ENCODE measurements at regions not wholly inside any gene's neighbourhood (a gene's known extent, or its start where the extent isn't known, plus 50 kb on each side); places are given as distances from the start of the nearest gene placed in this dataset.
"Not testable (repeated sequence)": the region's sequence is repeated elsewhere in the genome, so short reads cannot be mapped to it uniquely, and the experiment has no call there.

- no peak for DNase-seq (ENCODE audit: low read depth)
Measured at GRCh38 chr21:38041493-38041892, 125.2 kb upstream of the KCNJ6 start.

- DNase-seq (ENCODE audit: low read depth): no peak
Measured at GRCh38 chr21:38042246-38042645, 126.0 kb upstream of the KCNJ6 start.

DNA sequence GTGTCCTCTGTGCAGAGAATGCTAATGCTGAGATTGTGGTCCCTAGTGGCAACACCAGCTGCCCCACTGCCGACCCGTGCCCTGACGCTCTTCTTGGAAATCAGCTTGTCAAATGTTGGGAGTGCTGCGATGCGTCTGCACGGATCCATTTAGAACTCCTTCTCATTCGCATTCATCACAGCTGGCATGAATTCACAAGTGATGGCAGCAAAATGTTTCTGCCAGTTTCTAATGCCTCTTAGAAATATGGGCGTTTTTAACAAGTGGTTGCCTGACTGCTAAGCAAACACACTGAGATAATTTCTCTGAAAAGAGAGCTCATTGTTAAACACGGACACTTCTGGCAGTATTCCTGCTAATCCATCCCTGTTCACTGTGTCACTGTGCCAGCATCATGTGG is 131.9 kb upstream of the KCNJ6 start:
- no peak for DNase-seq (ENCODE audit: low read depth)

DNA sequence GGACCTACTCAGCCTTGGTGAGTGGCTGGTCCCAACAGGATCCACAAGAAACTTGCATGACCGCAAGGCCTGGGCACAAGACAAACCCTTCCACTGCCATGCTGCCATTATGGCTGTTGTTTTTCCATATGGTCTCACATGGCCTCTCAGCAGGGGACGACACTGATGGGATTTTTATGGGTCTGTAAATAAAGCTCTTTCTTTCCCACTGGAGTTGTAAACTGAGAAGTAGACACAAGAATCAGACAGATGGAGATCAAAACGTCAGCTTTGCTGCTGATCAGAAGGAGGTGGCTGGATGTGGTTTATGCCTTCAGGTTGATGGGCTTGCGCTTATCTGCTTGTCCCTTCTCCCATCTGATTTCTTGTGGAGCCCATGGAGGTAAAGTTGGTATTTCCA is 138.1 kb upstream of the KCNJ6 start:
- DNase-seq (ENCODE audit: low read depth): no peak

DNA sequence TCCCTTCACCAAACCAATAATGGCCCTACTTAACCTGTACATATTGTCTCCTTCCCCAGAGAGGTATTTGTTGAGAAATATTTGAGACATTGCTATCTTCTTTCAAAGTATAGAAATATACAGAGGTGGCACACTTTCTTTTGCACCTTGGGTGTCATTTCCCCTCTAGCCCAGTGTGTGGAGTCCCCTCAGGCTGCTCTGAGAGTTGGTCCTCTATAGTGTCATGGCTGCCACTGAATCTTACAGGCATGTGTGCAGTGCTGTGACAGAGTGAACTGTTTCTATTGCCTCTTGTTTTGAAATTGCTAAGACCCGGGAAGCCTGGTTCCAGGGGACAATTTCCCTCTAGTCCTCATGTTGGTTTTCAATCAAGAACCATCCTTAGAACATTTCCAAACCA is 140.2 kb upstream of the KCNJ6 start:
- DNase-seq (ENCODE audit: low read depth): no peak

GRCh38 chr21:38057626-38058025 is 141.4 kb upstream of the KCNJ6 start:
- DNase-seq (ENCODE audit: low read depth): no peak

- no peak for DNase-seq (ENCODE audit: low read depth)
Measured at GRCh38 chr21:38060533-38060932, 144.3 kb upstream of the KCNJ6 start.

GRCh38 chr21:38067086-38067739 is 151.0 kb upstream of the KCNJ6 start:
- no peak for DNase-seq (ENCODE audit: low read depth)

DNA sequence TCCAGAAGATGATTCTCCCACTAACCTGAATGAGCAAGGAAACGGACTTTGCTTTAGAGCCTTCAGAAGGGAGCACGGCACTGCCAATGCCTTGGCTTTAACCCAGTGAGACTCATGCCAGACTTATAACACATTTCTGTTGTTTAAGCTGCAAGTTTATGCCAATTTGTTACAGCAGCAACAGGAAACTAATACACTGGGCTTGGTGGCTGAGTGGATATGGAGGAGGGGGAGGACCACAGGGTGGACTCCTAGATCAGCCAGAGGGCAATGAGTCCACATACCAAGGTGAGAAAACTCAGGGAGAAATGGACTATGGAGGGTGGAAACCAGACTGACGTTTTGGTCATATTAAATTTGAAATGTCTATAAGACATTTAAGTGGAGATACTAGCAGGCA is 156.2 kb upstream of the KCNJ6 start:
- DNase-seq (ENCODE audit: low read depth): no peak

DNA sequence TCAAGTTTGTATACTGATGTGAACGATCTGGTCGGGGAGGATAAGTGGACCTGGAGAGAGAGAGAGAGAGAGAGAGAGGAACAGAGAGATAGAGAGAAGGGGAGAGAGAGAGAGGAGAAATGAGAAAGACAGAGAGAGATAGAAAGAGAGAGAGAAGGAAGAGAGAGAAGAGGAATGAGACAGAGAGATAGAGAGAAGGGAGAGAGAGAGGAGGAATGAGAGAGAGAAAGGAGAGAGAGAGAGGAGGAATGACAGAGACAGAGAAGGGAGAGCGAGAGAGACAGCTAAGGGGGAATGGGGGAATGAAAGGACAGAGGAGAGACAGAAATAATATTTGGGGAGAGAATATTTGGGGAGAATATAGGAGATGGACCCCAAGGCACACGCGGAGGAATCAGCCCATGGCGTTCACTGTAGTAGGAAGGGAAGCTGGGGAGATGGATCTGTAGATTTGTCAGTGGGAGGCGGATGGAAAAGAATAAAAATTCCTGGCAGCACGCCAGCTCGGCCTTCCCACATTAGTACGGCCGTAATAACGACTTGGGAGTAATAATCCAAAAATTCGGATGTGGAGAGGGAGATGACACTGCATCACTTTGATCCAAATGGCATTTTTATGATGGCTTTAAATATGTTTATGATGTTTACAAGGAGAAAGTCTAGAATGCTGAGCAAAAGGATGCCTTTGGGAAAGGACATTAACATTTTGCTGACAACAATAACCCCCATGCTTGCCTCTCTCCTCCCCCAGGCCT is 159.8 kb upstream of the KCNJ6 start:
- DNase-seq (ENCODE audit: low read depth): no peak

DNA sequence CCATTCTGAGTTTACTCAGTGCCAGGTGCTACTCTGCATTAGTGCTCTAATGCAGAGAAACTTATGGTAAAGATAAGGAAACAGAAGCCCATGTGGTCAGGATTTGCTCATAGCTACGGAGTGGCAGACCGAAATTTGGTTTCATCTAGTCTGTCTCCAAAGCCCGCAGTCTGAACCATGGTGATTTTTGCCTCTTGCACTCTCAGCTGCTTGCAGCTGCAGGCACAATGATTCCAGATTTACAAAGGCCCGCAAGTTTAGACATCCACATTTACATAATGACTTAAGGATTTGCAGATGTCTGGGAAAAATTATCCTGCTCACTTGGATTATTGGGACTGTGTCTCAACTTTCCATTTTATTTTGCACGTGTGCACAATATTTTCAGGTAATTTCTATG is 161.3 kb upstream of the KCNJ6 start:
- no peak for DNase-seq (ENCODE audit: low read depth)

DNA sequence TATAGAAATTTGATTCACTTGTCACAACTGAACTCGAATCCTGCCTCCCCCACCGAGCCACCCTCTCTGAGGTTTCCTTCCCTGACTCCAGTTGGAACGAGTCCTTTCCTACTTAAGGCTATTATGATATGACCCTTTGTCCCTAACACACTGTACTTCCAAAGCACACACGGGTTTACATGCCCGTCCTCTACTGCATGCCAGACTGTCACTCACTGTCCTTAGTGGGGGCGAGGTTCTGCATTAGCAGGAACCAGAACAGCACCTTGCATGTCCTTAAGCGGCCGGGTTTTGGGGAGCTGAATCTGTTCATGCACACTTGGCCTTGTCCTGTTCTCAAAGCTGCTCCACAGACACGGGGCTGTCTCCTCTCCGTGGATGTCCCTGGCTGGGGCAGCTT is 164.6 kb upstream of the KCNJ6 start:
- no peak for DNase-seq (ENCODE audit: low read depth)

GRCh38 chr21:38081708-38082107 is 165.5 kb upstream of the KCNJ6 start:
- no peak for DNase-seq (ENCODE audit: low read depth)

GRCh38 chr21:38082936-38083485 is 166.8 kb upstream of the KCNJ6 start:
- DNase-seq (ENCODE audit: low read depth): no peak

GRCh38 chr21:38083535-38083934 is 167.3 kb upstream of the KCNJ6 start:
- DNase-seq (ENCODE audit: low read depth): no peak

GRCh38 chr21:38086580-38086979 is 170.2 kb upstream of the KCNJ15 start:
- no peak for DNase-seq (ENCODE audit: low read depth)

DNA sequence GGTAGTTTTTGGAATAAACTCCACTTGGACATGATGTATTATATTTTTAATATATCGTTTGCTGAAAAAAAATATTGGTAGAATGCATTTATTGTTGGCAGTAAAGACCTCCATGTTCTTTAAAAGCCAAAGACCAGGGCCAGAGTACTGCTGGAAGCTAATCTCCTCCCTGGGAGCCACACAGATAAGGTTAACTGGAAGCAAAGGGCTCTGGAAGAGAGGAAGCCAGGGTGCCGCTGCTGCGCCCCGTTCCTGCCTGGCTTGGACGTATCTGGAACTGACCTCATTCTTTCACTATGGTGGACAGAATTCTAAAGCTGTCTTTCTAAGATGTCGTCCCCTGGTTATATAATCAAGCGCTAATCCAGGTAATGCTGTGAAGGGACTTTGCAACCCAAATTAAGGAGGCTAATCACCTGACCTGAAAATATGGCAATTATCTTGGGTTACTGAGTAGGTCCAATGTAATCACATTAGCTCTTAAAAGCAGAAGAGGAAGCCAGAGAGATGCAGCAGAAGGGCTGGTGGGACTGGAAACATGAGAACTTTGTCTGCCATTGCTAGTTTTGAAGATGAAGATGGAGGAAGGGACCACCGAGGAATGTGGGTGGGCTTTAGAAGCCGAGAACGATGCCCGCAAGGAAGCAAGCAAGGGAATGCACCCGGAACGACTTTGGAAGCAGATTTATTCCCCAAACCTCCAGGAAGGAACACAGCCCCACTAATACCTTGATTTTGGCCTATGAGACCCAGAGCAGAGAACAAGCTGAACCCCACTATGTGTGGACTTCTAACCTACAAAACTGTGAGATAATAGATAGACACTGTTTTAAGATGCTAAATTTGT is 167.7 kb upstream of the KCNJ15 start:
- DNase-seq (ENCODE audit: low read depth): no peak

DNA sequence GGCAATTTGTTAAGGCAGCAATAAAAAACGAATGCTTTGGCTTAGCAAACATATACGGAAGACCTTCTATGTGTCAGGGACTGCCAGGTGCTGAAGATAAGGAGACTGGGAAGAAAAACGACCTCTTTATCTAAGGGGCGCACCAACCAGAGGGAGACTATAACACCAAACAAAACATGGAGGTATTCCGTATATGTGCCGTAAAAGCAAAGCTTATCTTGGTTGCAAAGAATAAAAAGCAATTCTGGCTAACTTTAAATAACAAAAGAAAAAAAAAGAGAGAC is 167.1 kb upstream of the KCNJ15 start:
- DNase-seq (ENCODE audit: low read depth): no peak

GRCh38 chr21:38091061-38091460 is 165.7 kb upstream of the KCNJ15 start:
- not testable (repeated sequence) for DNase-seq (ENCODE audit: low read depth)

- DNase-seq (ENCODE audit: low read depth): no peak
Measured at GRCh38 chr21:38092051-38092450, 164.7 kb upstream of the KCNJ15 start.

- no peak for DNase-seq (ENCODE audit: low read depth)
Measured at GRCh38 chr21:38095220-38095619, 161.6 kb upstream of the KCNJ15 start.

- no peak for DNase-seq (ENCODE audit: low read depth)
Measured at GRCh38 chr21:38097789-38098188, 159.0 kb upstream of the KCNJ15 start.

DNA sequence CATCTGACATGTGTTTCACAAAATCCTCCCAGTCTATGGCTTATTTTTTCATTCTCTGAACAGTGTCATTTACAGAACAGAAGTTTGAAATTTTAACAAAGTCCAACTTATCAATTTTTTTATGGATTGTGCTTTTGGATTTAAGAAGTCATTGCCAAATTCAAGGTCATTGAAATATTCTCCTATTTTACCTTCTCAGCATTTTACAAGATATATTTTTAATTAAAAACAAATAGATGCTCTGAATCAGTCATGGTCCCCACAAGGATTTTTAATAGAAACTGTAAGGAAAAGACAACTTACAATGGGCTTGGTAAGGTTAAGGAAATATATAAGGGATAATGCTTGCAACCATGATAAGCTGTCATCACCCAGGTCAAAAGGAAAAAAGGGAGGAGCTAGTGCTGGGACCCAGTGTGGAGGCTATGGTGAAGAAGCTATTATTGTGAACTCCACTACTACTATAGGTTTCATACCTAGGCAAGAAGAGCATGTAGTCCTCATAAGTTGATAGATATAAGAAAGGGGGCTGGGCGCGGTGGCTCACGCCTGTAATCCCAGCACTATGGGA is 144.5 kb upstream of the KCNJ15 start:
- no peak for DNase-seq (ENCODE audit: low read depth)
